Activated naive CD8-positive, alpha-beta T cell treated with anti-CD3 and anti-CD28 coated beads, Interleukin-2, amount 10 ng/mL, durations not matched to agents 7 days and 5 days (primary cell): ENCODE measurements at regions not wholly inside any gene's neighbourhood (a gene's known extent, or its start where the extent isn't known, plus 50 kb on each side); places are given as distances from the start of the nearest gene placed in this dataset.

Experiments used
- ATAC-seq: fragments of 150-1000 bp; cut with Tn5 transposase; one replicate; pipeline ENCODE4 v1.10.0; 2021; ENCODE audit warnings: low read depth, moderate library complexity
- POLR2A ChIA-PET: fragments of 350-600 bp; sonication (Branson Sonifier 250); formaldehyde crosslinking; loops from one replicate; lab custom pipeline; 2021; ENCODE audit warnings: antibody characterized with exemption; lab: Charles Lee
- DNase-seq: peaks from one replicate; pipeline ENCODE4 v3.0.0; 2021
- H3K27ac Mint-ChIP-seq: one replicate; pipeline ENCODE4 v1.8.0; 2022; ENCODE audit warnings: mild to moderate bottlenecking, mixed read lengths
- H3K27me3 Mint-ChIP-seq: one replicate; pipeline ENCODE4 v1.8.0; 2022; ENCODE audit warnings: mild to moderate bottlenecking, moderate library complexity, mixed read lengths
- H3K36me3 Mint-ChIP-seq: one replicate; pipeline ENCODE4 v1.8.0; 2021; ENCODE audit warnings: mild to moderate bottlenecking, mixed read lengths
- H3K4me1 Mint-ChIP-seq: one replicate; pipeline ENCODE4 v1.8.0; 2021; ENCODE audit warnings: mixed read lengths
- H3K4me3 Mint-ChIP-seq: one replicate; pipeline ENCODE4 v1.8.0; 2022; ENCODE audit warnings: mild to moderate bottlenecking, moderate library complexity, mixed read lengths
- H3K9me3 Mint-ChIP-seq: one replicate; pipeline ENCODE4 v1.8.0; 2021; ENCODE audit warnings: mixed read lengths

DNA sequence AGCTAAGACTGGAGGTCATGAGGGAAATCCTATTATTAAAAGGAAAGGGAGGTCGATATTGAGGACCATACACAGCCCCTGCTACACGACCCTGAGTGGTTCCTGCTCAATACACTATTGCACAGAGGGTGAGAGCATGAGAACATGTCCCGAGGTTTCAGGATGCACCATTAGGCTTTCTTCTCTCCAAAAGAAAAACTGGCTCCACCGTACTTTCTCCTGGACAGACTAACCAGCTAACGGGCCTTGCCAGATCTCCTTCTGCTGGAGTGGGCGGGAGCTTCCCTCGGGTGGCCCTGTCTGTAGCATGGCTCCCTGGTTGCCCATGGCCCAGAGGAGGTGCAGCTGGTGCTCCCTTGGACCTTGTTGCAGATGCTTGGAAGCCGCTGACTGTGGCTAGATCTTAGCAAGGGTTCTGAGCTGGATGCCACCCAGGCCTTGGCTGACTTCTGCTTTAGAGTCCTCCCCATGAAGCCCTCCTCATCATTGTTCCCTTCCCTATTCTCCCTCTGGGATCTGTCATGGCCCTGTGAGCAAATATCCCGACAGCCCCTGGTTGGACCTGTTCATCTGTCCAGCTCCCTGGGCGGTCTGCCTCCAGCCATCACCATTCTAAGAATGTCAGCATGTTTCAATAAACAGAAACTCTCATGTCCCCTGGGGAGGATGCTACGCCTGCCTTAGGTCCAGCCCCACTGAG, 52.9 kb upstream of the SHH start:
- no peaks in the 10 kb centered on the region for H3K36me3 Mint-ChIP-seq
- no peaks in the 10 kb centered on the region for H3K27me3 Mint-ChIP-seq
- no peaks in the 10 kb centered on the region for H3K4me1 Mint-ChIP-seq
- DNase-seq (no peak), ATAC-seq (no peak)
- no peak overlapping the region for H3K4me3 Mint-ChIP-seq
- no peak overlapping the region for H3K27ac Mint-ChIP-seq
- H3K9me3 Mint-ChIP-seq: peaks cover 2% of the 10 kb centered on the region
- POLR2A ChIA-PET: no interaction called here

DNA sequence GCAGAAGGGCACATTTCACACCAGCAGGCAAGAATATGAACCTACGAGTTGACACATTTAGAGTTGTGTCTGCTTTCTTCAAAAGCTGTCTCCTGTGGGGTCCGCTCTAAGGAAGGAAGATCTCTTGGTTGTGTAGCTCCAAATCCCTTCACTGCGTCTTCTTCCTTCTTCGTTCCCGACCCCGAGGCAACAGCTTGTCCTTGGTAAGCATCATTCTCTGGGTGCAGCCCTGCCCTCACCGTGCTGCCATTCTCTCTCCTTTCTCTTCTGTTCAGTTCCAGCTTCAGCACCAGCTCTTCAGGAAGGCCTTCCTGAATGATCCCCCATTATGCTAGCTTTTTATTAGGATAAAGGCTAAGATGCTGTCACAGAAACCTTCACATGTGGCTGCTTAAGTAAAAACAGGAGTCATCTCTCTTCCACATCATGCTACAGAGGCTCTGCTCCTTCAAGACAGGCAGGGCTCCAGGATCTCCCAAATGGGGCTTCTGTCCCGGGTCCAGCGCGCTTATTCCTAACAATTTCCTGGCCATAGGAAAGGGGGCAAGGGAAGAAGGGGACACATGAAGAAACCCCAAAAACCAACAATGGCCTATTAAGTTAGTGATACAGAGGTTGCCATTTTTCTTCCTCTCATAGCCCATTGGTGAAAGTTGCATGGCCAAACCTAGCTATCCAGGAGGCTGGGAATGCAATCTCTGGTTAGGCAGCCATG, 52.2 kb upstream of the SHH start:
- no peak for DNase-seq
- H3K27ac Mint-ChIP-seq: no peak overlapping the region
- H3K4me3 Mint-ChIP-seq: no peak overlapping the region
- H3K36me3 Mint-ChIP-seq: no peaks in the 10 kb centered on the region
- H3K4me1 Mint-ChIP-seq: no peaks in the 10 kb centered on the region
- H3K9me3 Mint-ChIP-seq: peaks cover 2% of the 10 kb centered on the region
- no peaks in the 10 kb centered on the region for H3K27me3 Mint-ChIP-seq
- POLR2A ChIA-PET: no interaction called here
- ATAC-seq: no peak

DNA sequence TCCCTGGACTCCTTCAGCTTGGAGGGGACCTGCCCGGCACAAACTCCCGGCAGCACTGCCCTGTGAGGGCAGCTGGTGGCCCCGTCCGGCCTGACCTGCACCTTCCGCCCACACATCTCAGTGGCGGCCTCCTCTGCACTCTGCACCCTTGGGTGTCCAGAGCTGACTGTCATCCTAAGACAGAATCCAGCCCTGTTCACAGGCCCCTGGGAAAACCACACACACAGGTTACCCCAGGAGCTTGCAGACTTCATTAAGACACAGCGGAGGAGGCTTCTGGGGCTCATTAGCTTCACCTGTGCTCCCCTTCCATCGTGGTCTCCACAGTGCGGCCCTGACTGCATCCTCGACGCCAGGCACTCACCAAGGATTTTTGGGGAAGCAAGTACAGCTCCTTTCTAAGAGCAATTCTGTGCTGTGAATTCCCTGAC, 51.5 kb upstream of the SHH start:
- POLR2A ChIA-PET: no interaction called here
- Mint-ChIP-seq H3K36me3 (no peaks in the 10 kb centered on the region), H3K4me3 (no peak overlapping the region), H3K27ac (no peak overlapping the region), H3K4me1 (no peaks in the 10 kb centered on the region), H3K27me3 (no peaks in the 10 kb centered on the region), H3K9me3 (peaks cover 1% of the 10 kb centered on the region)
- DNase-seq: no peak
- ATAC-seq: no peak

DNA sequence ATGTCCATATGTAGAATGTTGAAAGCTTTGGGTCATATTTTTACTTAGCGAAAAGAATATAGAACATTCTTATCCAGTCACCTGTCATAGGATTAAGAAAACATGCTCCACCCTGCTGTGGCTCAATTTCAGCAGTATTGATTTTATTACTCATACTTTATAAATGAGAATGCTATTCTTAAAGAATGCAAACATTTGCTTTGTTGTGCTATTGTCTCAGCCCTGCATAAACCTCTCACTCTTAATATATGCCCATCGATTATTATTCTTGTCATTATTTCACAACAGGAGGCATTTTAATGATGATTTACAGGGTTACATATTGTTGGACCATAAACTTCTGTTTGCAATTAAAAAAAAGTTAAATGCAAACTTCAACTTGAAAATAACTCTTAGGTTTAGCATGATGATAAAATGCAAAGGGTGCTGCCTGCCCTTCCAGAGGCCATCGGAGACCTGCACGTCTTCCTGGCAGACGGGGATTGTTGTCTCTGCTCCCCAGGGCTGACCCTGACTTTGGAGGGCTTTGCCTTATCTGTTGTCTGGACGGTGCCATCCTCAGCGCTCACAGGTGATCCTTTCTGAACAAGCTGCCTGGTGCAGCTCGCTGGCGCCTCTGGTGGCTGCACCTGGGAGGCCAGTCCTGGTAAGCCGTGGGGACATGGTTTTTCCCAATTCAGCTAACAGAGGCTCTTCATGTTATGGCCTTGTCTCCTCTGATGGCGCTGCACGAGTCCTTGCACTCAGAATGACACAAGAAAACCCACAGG, 50.0 kb upstream of the SHH start:
- POLR2A ChIA-PET: no interaction called here
- DNase-seq (no peak), ATAC-seq (no peak)
- Mint-ChIP-seq H3K4me1 (no peaks in the 10 kb centered on the region), H3K36me3 (no peaks in the 10 kb centered on the region), H3K27ac (no peak overlapping the region), H3K27me3 (no peaks in the 10 kb centered on the region), H3K9me3 (no peaks in the 10 kb centered on the region), H3K4me3 (no peak overlapping the region)
